ENCODE measurements at regions not wholly inside any gene's neighbourhood (a gene's known extent, or its start where the extent isn't known, plus 50 kb on each side); places are given as distances from the start of the nearest gene placed in this dataset.

DNA sequence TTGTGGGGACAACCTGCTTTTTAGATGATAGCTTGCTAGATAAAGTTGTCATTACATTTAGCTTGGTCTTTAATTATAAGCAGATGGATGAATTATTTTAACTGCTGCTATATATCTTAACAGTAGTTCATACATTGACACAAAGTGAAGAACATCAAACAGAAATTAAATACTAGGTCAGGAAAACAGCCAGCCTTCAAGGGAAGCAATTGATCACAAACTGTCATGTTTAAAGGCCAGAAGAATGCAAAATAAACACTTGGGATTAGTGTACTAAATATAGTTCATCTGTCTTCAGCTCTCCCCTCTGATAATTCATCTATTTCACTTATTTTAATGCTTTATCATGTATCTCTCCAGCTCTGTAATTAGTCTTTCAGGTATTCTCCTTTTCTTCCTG is 225.1 kb upstream of the FERMT1 start:
- TF ChIP-seq, protein P1, sequence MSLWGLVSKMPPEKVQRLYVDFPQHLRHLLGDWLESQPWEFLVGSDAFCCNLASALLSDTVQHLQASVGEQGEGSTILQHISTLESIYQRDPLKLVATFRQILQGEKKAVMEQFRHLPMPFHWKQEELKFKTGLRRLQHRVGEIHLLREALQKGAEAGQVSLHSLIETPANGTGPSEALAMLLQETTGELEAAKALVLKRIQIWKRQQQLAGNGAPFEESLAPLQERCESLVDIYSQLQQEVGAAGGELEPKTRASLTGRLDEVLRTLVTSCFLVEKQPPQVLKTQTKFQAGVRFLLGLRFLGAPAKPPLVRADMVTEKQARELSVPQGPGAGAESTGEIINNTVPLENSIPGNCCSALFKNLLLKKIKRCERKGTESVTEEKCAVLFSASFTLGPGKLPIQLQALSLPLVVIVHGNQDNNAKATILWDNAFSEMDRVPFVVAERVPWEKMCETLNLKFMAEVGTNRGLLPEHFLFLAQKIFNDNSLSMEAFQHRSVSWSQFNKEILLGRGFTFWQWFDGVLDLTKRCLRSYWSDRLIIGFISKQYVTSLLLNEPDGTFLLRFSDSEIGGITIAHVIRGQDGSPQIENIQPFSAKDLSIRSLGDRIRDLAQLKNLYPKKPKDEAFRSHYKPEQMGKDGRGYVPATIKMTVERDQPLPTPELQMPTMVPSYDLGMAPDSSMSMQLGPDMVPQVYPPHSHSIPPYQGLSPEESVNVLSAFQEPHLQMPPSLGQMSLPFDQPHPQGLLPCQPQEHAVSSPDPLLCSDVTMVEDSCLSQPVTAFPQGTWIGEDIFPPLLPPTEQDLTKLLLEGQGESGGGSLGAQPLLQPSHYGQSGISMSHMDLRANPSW (CRISPR knock-in tag; conservative IDR thresholded peaks at IDR 0.05; ENCODE audit: low read depth), result no peak
- TF ChIP-seq KAT7 (CRISPR knock-in tag; IDR thresholded peaks at IDR 0.05; ENCODE audit: borderline replicate concordance) (no peak), TEAD4 (CRISPR knock-in tag; IDR thresholded peaks at IDR 0.05) (no peak), ATF1 (CRISPR knock-in tag; IDR thresholded peaks at IDR 0.05) (no peak), ESRRA (CRISPR knock-in tag; IDR thresholded peaks at IDR 0.05; ENCODE audit: borderline replicate concordance) (no peak), FOXP1 (CRISPR knock-in tag; IDR thresholded peaks at IDR 0.05; ENCODE audit: borderline replicate concordance) (no peak)
- TF ChIP-seq, protein P2, sequence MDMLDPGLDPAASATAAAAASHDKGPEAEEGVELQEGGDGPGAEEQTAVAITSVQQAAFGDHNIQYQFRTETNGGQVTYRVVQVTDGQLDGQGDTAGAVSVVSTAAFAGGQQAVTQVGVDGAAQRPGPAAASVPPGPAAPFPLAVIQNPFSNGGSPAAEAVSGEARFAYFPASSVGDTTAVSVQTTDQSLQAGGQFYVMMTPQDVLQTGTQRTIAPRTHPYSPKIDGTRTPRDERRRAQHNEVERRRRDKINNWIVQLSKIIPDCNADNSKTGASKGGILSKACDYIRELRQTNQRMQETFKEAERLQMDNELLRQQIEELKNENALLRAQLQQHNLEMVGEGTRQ (CRISPR knock-in tag; IDR thresholded peaks at IDR 0.05), result no peak
- TF ChIP-seq, protein P3, sequence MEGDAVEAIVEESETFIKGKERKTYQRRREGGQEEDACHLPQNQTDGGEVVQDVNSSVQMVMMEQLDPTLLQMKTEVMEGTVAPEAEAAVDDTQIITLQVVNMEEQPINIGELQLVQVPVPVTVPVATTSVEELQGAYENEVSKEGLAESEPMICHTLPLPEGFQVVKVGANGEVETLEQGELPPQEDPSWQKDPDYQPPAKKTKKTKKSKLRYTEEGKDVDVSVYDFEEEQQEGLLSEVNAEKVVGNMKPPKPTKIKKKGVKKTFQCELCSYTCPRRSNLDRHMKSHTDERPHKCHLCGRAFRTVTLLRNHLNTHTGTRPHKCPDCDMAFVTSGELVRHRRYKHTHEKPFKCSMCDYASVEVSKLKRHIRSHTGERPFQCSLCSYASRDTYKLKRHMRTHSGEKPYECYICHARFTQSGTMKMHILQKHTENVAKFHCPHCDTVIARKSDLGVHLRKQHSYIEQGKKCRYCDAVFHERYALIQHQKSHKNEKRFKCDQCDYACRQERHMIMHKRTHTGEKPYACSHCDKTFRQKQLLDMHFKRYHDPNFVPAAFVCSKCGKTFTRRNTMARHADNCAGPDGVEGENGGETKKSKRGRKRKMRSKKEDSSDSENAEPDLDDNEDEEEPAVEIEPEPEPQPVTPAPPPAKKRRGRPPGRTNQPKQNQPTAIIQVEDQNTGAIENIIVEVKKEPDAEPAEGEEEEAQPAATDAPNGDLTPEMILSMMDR (IDR thresholded peaks at IDR 0.05), result no peak
- TF ChIP-seq, protein P4, sequence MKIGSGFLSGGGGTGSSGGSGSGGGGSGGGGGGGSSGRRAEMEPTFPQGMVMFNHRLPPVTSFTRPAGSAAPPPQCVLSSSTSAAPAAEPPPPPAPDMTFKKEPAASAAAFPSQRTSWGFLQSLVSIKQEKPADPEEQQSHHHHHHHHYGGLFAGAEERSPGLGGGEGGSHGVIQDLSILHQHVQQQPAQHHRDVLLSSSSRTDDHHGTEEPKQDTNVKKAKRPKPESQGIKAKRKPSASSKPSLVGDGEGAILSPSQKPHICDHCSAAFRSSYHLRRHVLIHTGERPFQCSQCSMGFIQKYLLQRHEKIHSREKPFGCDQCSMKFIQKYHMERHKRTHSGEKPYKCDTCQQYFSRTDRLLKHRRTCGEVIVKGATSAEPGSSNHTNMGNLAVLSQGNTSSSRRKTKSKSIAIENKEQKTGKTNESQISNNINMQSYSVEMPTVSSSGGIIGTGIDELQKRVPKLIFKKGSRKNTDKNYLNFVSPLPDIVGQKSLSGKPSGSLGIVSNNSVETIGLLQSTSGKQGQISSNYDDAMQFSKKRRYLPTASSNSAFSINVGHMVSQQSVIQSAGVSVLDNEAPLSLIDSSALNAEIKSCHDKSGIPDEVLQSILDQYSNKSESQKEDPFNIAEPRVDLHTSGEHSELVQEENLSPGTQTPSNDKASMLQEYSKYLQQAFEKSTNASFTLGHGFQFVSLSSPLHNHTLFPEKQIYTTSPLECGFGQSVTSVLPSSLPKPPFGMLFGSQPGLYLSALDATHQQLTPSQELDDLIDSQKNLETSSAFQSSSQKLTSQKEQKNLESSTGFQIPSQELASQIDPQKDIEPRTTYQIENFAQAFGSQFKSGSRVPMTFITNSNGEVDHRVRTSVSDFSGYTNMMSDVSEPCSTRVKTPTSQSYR (CRISPR knock-in tag; IDR thresholded peaks at IDR 0.05), result no peak
- TF ChIP-seq, protein P5, sequence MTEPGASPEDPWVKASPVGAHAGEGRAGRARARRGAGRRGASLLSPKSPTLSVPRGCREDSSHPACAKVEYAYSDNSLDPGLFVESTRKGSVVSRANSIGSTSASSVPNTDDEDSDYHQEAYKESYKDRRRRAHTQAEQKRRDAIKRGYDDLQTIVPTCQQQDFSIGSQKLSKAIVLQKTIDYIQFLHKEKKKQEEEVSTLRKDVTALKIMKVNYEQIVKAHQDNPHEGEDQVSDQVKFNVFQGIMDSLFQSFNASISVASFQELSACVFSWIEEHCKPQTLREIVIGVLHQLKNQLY (CRISPR knock-in tag; IDR thresholded peaks at IDR 0.05), result no peak
